ENCODE measurements at regions not wholly inside any gene's neighbourhood (a gene's known extent, or its start where the extent isn't known, plus 50 kb on each side); places are given as distances from the start of the nearest gene placed in this dataset.
"Not testable (repeated sequence)": the region's sequence is repeated elsewhere in the genome, so short reads cannot be mapped to it uniquely, and the experiment has no call there.

DNA sequence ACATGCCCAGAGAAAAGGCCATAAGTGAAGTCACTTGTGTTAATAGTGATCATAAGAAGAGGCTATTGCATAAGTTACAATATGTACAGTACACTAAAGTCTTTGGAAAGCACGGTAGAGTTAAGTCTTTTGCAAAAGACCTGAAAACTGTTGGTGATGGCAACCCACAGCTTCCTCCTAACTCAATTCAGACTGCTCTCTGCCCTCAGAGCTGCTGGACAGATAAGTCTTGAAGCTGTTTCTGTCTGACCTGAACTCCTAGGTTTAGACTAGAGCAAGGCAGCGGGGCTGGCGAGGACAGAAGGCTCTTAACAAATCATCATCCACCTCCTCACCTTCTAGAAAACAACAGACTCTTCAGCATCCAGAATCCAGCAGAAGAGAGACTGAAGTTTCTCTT, 125.4 kb downstream of the CD24 start:
- DNase-seq (ENCODE audit: low spot score): no peak

DNA sequence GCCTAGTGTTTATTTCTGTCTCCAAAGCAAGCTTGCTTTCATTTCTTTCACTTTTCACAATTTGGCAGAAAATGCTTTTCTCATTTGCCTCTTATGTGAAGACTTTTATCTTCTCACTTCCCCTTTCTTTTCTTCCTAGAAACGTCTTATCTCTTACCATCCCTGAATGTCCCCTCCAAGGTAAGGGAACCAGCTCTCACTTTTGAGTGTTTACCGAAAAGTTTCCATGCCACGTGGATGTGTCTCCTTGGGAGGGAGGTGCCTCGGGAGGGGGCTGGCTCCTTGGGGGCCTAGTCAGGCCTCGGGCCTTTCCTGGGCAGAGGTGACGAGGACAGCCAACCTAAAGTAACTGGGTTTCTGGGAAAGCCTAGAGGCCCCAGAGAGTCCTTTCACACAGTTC, 127.4 kb downstream of the CD24 start:
- no peak for DNase-seq (ENCODE audit: low spot score)

DNA sequence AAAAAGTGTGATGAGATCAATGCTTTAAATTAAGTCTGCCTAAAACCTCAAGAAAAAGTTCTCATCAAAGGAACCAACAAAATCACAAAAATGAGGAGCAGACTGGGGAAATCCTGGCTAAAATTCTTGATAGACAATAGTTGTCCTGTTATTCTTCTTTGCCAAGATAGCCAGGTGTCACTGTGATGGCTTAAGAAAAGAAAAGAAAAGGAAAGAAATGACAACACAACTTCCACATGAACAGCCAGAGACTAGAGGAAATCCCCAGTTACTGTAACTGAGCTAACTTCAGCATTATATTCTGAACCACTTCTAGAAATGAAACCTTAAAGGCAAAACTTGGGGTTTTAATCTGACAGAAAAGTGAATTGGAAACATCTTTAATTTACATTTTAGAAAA, 129.6 kb downstream of the CD24 start:
- DNase-seq (ENCODE audit: low spot score): no peak

DNA sequence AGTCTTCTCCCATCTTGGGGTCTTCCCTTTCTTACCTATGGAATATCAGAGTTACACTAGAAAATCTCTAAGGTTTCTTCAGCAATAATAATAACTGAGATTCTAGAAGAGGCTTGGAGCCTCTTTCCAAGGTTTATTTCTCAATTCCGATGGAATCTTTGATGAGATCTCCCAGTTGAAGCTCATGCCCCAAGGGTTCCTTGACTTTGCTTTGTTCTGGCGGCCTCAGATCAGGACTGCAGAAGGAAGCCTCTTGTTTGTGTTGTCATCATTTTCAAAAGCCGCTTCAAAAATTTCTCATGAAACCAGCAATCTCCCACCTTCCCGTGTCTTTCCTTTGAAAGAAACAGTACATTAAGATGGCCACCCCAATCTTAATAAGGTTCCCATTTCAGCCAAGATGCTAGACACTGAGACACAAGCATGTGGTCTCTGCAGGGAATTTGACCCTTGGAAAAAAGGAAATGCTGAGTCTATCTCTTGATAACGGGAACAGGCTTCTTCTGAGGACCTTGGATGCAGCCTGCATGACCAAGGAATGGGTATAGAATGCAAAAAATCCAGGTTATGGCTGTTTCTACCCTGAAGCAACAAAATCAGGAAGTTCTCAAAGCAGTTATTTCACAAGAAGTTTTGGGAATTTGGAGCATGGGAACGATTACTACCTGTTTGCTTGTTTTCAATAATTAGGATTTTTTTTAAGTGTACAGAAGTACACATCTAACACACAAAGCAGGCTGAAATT, 141.6 kb downstream of the CD24 start:
- no peak for DNase-seq (ENCODE audit: low spot score)

DNA sequence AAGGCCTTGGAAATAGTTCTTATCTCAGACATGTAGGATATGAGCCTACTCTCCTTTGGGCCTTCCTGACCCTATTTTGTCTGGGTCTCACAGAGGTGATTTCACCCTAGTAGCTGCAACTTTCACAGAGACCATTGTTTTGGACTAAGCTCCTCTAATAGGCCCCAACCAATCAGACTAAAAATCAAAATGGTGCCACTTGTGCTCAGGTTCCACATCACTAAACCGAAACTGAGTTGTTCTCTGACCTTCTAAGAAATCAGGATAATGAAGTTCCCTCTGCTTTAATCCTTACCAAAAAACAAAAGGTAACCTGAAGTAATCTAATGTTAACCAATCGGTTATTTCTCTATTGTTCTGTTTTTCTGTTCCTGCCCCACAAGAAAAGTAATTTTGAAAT, 143.6 kb downstream of the CD24 start:
- DNase-seq (ENCODE audit: low spot score): no peak

DNA sequence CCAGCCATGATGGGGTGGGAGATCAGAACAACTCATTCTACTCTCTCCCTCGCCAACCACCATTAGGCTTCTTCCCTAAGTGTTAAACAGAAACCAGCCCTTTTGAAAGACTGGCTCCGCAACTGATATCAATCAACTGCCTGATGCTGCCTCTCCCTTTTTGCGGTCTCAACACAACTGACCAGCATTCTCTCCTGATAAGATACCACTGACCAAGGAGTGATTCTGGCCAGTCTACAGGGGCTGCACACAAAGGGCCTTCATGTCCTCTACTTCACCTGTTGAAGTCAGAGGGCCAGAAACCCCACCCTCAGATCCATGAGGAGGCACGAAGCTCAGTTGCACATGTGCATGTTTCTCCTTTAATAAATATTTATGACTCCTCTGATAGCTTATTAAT, 145.1 kb downstream of the CD24 start:
- DNase-seq (ENCODE audit: low spot score): no peak

DNA sequence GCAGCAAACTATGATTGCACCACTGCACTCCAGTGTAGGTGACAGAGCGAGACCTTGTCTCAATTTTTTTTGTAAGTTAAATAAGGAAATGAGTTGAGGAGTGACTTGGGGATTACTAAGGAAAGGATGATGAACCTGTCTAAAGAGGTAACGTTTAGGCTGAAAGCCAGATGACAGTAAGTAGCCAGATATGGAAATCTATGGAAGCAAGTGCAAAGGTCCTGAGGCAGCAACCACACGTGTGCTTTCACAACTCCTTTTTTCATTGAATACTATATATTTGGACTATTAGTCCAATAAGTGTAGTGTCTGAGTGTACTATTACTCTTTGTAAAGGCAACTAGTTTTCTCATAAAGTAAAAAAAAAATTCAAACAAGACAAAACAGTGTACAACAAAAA, 147.4 kb downstream of the CD24 start:
- DNase-seq (ENCODE audit: low spot score): no peak

DNA sequence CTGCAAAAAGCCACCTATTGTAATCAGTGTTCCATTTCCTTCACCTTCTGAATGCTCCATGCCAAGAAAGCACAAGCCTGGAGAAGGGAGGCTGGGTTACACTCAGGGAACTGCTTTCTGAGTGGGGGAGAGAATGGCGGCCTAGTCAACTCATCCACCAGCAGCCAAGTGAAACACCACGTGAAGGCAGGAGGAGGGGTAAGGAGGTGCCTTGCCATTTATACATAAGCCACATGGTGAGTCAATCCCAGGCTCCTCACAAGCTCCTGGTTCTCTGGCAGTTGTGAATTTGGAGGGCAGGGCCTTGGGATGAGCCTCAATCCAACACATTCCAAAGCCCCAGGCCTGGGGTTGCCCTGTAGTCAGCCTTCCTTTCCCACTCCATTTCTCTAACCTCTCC, 149.4 kb downstream of the CD24 start:
- DNase-seq (ENCODE audit: low spot score): no peak

DNA sequence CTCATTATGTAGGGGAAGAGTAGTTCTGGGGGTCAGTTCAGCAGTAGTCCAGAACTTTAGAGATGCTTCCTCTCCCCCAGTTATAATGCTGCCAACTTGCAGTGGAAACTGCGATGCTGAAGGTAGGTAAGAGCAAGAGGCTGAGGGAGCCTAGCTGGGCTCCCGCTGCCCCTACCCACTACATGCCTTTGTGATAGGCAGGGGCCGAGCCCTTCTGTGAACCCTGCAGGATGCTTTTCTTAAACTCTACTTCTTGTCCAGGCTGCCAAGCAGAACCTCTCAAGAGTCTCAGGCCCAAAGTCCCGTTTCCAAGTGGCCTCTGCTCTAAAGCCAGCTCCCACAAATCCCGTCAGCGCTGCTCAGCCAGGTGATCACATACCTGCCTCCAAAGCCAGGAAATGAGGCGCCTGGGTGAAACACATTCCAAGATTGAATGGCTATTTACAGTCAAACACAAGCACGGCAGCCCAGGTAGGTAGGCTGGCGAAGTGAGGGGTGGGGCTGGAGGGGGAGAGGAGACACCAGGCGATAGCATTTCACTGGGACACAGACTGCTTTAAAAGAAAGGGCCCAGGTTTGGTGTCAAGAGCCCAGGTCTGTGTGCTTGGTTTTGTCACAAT, 150.7 kb downstream of the CD24 start:
- no peak for DNase-seq (ENCODE audit: low spot score)

DNA sequence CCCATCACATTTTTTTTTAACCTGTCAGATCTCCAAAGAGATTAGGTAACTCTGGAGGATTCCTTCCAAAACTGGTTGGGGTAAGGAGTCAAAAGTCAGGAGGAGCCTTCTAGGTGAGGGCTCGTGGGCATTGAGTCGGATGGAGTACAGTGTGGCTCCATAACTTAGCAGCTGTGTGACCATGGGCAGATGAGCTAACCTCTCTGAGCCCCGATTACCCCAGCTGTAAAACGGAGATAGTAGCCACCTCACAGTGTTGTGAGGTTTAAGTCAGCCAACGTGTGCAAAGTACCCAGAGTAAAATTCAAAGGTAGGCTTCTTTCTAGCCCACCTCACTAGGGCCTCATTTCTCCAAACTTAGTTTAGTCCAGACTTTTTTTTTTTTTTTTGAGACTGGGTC, 151.5 kb downstream of the CD24 start:
- no peak for DNase-seq (ENCODE audit: low spot score)

DNA sequence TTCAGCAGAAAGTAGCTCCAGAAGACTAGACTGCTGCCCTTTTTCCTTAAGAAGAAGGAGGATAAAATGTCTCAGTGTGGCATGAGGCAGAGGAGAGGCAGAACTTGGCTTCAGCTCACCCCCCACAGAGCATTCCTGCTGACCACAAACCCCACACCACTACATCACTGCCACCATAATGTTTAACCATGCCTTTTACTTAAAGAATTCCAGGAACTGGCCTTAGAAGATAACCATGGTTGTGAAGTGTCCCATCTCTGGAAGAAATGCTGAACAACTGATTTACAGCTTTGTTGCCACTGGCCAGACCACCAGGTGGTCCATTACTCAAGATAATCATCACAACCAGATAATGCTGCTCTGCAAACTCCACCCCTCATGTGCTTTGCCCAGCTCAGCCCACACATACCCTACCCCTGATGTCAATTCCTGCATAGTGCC, 154.1 kb downstream of the CD24 start:
- DNase-seq (ENCODE audit: low spot score): no peak

DNA sequence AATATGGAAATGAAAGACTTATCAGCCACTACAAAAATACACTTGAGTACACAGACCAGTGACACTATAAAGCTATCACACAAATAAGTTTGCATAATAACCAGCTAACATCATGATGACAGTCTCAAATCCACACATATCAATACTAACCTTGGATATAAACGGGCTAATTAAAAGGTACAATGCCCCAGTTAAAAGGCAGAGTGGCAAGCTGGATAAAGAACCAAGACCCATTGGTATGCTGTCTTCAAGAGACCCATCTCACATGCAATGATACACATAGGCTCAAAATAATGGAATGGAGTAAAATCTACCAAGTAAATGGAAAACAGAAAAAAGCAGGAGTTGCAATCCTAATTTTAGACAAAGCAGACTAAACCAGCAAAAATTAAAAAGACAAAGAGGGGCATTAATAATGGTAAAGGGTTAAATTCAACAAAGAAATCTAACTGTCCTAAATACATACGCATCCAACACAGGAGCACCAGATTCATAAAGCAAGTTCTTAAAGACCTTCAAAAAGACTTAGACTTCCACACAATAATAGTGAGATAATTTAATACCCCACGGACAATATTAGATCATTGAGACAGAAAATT, 163.3 kb downstream of the CD24 start:
- DNase-seq (ENCODE audit: low spot score): no peak

DNA sequence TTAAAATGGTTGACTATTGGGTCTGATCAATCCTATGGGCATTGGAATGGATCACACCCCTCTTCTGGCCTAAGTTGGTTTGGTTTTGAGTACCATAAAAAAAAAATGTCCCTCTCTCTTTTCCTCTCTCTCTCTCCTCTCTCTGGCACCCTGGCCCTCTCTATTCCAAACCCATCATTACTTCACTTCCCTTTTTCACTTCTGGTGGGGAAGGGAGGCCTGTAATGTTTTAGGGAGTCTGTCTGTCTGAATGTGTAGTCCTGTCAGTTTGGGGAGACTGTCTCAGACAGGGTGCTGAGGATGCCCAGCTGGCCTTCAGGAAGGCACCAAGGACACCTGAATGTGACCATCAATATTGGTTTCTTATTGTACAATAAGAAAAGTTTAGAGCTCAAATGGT, 165.8 kb downstream of the CD24 start:
- no peak for DNase-seq (ENCODE audit: low spot score)

DNA sequence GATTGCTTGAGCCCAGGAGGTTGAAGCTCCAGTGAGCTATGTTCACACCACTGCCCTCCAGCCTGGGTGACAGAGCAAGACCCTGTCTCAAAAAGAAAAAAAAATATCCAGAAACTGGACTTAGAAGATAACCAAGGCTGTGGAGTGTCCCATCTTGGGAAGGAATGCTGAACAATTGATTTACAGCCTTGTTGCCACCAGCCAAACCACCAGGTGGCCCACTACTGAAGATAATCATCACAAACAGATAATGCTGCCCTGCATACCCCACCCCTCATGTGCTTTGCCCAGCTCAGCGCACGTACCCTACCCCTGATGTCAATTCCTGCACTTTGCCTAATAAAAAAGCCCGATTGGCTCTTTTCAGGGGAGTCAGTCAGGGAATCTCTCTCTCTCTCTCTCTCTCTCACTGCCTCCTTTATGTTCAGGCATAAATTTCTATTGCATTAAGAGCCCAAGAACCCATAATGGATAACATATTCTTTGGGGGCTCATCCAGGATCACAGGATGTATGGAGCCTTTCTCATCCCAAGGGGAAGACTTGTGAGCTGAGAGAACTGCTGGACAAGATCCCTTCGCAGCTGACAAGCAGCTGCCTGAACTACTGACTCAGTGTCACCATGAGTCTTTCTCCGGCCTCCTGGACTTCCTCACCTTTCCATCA, 166.4 kb downstream of the CD24 start:
- DNase-seq (ENCODE audit: low spot score): no peak

DNA sequence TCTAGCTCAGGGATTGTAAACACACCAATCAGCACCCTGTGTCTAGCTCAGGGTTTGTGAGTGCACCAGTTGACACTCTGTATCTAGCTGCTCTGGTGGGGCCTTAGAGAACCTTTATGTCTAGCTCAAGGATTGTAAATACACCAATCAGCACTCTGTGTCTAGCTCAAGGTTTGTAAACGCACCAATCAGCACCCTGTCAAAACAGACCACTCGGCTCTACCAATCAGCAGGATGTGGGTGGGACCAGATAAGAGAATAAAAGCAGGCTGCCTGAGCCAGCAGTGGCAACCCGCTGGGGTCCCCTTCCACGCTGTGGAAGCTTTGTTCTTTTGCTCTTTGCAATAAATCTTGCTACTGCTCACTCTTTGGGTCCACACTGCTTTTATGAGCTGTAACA, 168.3 kb downstream of the CD24 start:
- not testable (repeated sequence) for DNase-seq (ENCODE audit: low spot score)

DNA sequence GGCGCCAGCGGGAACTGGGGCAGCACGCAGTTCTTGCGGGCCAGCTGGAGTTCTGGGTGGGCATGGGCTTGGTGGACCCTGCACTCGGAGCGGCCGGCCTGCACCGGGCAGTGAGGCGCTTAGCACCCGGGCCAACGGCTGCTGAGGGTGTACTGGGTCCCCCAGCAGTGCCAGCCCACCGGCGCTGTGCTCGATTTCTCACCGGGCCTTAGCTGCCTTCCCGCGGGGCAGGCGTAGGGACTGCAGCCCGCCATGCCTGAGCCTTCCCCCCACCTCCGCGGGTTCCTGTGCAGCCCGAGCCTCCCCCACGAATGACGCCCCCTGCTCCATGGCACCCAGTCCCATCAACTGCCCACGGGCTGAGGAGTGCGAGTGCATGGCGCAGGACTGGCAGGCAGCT, 168.8 kb downstream of the CD24 start:
- DNase-seq (ENCODE audit: low spot score): no peak

DNA sequence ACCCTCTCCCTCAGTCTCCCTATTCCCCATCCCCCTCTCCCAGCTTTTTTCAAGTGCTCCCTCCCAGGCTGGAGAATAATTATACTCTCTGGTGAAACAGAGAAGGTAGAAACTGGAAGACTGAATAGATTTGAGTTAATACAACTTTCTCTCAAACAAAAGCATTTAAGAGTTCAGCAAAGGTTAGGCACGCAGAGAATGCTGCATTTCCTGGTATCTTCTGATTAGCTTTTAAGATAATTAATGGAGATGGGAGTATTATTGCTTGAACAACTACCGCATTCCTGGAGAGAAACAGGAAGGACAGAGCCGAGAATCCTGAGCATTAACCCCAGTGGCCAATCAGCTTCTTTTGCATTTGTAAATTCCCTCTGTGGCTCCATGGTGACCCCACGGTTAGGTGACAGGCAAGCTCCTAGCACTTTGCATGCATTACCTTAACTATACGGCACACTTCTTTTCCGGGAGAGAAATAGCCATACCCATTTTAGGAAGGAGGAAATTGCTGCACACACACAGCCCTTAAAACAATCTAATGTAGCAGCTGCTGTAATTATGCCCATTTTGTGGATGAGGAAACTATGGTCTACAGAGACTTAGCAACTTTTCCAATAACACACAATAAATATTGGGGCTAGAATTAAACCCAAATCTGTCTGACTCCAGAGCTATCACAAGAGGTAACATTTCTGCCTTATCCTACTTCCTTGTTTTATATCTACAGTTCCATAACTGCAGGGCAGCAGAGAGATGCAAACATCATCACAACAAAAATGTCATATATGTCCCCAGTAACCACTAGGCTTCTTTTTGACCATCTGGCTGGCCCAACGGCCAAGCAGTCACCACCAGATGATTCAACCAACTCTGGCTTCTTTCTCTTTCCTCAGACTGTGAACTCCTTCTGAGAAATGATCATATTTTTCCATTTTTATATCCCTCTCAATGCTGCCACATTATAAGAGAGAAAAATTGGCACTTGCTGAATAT, 169.9 kb downstream of the CD24 start:
- no peak for DNase-seq (ENCODE audit: low spot score)

DNA sequence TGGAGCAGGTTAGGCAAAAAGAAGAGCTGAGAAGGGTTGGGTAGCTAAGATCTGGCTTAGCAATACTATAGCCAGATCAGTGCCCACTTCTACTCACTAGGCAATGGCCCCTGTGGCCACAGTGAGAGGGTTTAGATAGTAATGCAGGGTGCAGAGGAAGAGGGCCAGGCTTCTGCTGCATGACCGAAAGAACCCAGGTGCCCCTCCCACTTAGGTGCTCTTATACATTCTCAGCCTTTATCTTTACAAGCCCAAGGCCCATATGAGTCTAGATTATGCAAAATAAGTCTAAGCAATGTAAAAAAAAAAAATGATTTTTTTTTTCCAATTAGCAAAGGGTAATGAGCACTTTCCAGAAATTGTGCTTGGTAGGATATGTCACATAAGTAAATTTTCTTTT, 171.3 kb downstream of the CD24 start:
- no peak for DNase-seq (ENCODE audit: low spot score)

DNA sequence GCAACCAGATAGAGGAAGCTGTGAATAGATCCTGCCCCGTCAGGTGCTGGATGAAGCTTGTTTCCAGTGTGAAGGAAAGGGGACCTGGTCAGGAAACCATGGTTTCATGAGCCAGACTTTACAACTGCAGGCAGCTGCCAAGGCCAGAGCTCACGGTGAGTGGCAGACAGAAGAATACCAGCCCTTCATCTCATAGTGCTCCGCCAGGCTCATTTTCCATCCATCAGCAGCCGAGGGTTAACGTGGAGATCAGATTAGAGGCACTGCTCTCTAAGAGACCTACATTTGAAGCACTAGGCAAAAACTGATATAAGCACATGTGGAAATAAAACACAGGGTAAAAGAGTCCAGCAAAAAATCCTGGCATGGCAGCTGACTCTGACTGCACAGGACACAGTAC, 172.4 kb downstream of the CD24 start:
- no peak for DNase-seq (ENCODE audit: low spot score)

DNA sequence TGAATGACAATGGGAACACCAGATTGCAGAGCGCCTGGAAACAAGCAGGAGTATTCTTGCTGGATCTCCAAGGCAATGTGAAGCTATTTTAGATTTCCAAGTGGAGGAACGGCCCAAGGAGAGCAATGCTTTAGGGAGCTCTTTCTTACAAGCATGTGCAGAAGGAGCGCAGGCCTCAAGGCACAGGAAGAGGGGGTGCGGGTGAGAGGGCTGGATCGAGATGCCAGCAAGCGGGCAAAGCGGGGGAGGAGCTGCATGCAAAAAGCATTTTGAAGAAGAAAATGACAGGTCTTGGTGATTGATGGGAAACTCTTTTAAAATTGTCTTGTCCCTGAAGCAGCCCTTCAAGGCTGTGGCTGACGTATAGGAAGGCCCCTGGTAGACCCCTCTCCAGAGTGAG, 171.9 kb downstream of the QRSL1 start:
- no peak for DNase-seq (ENCODE audit: low spot score)

DNA sequence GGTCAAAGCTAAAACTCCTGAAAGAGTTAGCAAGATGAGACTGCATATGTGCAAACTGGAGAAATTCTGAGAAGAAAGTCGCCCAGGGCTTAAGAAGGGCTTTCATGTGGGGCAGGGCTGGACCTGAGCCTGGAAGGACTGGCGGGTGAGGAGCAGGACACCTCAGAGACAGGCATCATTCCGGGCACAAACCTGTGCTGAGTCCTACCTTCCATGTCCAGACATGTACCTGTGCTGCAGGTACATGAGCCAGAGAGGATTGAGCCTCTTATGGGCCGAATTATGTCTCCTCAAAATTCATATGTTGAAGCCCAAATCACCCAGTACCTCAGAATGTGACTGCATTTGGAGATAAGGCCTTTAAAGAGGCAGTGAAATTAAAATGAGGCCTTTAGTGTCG, 171.0 kb downstream of the QRSL1 start:
- DNase-seq (ENCODE audit: low spot score): no peak
